Brain microvascular endothelial cell (primary cell): ENCODE measurements at regions not wholly inside any gene's neighbourhood (a gene's known extent, or its start where the extent isn't known, plus 50 kb on each side); places are given as distances from the start of the nearest gene placed in this dataset.
"Not testable (repeated sequence)": the region's sequence is repeated elsewhere in the genome, so short reads cannot be mapped to it uniquely, and the experiment has no call there.

Experiments
- DNase-seq: peaks from one replicate; pipeline ENCODE4 v3.0.0-alpha.2; 2020
- H3K27ac ChIP-seq: fragments of 250-450 bp; sonication (Bioruptor Pico); 2 replicates; pipeline ENCODE4 v1.5.1; 2020; ENCODE audit warnings: mild to moderate bottlenecking, moderate library complexity
- H3K27me3 ChIP-seq: fragments of 250-450 bp; sonication (Bioruptor Pico); replicated peaks from 2 replicates; pipeline ENCODE4 v1.5.1; 2020; ENCODE audit warnings: mild to moderate bottlenecking
- H3K36me3 ChIP-seq: fragments of 250-450 bp; sonication (Bioruptor Pico); replicated peaks from 2 replicates; pipeline ENCODE4 v1.5.1; 2020; ENCODE audit warnings: mild to moderate bottlenecking
- H3K4me3 ChIP-seq: 2 replicates; pipeline ENCODE4 v1.5.1; 2011; ENCODE audit warnings: low read depth, mild to moderate bottlenecking, control low read depth, low read length, moderate library complexity
- CTCF ChIP-seq: IDR thresholded peaks from 2 replicates; pipeline ENCODE4 v1.5.1; 2011; ENCODE audit warnings: low read depth, mild to moderate bottlenecking, moderate library complexity, low read length, control low read depth, inconsistent platforms; ENCODE audit errors: missing control alignments
- in situ Hi-C: cut with HindIII; loops from 2 replicates; pipeline ENCODE4 v1.10.0; 2017; ENCODE audit warnings: low sequenced_read_pairs, low pct_ligation_motif_present

DNA sequence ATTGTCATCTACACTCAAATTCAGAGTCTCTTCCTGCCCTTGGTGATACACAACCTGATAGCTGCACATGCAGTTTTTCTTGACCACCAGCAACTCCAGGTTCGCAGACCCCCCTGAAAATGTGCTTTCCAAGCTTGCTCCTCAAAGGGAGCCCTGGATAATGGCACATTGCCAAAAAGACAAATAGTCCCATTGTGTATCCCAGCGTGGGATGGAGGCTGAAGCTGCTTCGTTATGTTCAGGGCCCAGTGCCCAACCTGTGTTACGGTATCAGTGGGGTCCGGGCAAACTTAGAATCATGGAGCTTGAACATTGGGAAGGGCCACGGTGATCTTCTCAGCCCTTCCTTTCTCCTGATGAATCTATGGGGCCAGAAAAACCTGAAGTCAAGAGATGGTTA lies 173.0 kb downstream of the TEX29 start:
- TF ChIP-seq CTCF: no peak
- Histone ChIP-seq H3K27ac (no peak overlapping the region), H3K4me3 (no peak overlapping the region), H3K36me3 (no peaks in the 10 kb centered on the region), H3K27me3 (no peaks in the 10 kb centered on the region)
- in situ Hi-C loops: no loop called here
- no peak for DNase-seq

- no peak for DNase-seq
- in situ Hi-C loops: no loop called here
- Histone ChIP-seq H3K36me3 (no peaks in the 10 kb centered on the region), H3K27me3 (no peaks in the 10 kb centered on the region), H3K4me3 (no peak overlapping the region), H3K27ac (no peak overlapping the region)
- TF ChIP-seq CTCF: no peak
Observed at GRCh38 chr13:111494641-111495040, 174.2 kb downstream of the TEX29 start.

- DNase-seq, H3K36me3 ChIP-seq, H3K27me3 ChIP-seq, H3K4me3 ChIP-seq, H3K27ac ChIP-seq, in situ Hi-C loops: not testable (repeated sequence)
Observed at GRCh38 chr13:111501596-111502535, 181.4 kb downstream of the TEX29 start.

DNA sequence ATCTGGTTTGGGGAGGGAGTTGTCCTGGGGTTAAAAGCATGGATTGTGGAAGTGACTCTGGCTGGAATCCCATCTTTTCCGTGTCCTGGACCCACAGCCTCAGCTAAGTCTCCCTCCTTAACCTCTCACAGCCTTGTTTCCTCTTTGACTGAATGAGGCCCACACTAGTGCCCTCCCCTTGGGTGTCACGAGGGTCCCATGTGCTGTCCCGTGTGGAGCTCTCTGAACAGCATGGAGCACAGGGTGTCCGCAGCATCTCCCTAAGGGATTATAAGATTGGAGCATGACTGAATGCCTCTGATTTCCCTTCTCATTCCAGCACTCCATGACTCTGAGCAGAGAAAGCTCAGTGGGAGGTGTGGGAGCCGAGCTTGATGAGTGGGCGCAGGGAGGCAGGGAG lies 182.5 kb downstream of the TEX29 start:
- Histone ChIP-seq H3K27ac (no peak overlapping the region), H3K4me3 (no peak overlapping the region), H3K27me3 (no peaks in the 10 kb centered on the region), H3K36me3 (no peaks in the 10 kb centered on the region)
- no peak for TF ChIP-seq CTCF
- no peak for DNase-seq
- in situ Hi-C loops: no loop called here

DNA sequence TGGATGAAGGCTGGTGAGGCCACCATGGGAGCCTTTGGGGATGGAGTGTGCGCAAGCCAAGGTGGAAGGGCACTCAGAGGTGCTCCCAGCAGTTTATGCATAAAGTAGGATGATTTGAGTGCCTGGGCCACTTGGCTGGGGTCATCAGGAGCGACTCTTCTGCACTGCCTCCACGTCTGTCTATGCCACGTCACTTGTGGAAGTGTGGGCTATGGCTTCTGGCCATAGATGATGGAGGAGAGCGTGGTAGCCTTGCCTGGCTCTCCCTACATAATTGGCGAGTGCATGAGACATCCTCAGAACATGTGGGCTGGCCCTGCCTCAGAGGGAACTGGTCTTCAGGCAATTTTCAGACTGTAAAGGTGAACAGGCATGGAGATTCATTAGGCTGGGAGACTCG lies 182.9 kb downstream of the TEX29 start:
- Histone ChIP-seq H3K4me3 (no peak overlapping the region), H3K36me3 (no peaks in the 10 kb centered on the region), H3K27me3 (no peaks in the 10 kb centered on the region), H3K27ac (no peak overlapping the region)
- TF ChIP-seq CTCF: no peak
- DNase-seq: no peak
- in situ Hi-C loops: no loop called here

DNA sequence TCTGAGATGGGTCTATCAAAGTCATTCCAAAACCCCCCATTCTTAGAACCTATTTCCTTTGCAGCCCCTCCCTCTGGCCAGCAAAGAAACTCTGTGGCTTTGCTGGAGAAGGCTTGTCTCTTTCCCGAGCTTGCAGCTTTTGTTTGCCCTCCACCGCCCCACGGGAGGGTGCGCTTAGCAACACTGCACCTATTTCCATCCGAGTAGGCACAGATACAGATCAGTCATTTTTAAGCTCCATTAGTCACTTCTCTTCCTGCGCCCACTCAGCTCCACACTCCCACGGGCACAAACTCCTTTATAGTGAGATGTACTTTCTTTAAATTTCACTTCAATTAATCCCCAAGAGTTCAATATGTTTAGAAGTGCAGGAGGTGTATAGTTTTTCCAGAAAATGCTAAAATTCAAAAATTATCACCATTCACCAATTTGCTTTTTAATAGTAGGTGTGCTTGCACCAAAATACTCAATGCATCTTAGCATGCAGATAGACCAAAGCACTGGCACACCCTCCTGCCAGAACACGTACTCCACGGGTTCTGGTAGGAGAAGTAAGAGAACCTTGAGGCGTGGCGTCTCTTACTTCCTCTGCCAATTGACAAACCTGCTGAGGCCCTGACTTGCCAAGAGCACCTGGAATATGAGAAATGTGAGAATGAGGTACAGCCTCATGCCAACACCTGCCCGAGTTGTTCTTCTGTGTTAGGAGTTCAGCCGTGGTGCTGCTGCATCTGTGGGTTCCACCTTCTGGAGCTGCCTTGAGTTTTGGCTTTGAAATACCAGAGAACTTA lies 183.7 kb downstream of the TEX29 start:
- in situ Hi-C loops: no loop called here
- no peak for DNase-seq
- H3K27me3 ChIP-seq: no peaks in the 10 kb centered on the region
- H3K27ac ChIP-seq: no peak overlapping the region
- no peak overlapping the region for H3K4me3 ChIP-seq
- TF ChIP-seq CTCF: no peak
- H3K36me3 ChIP-seq: no peaks in the 10 kb centered on the region
